ENCODE measurements at regions not wholly inside any gene's neighbourhood (a gene's known extent, or its start where the extent isn't known, plus 50 kb on each side); places are given as distances from the start of the nearest gene placed in this dataset.

GRCh38 chr1:79386730-79387129 lies 380.2 kb upstream of the ADGRL4 start:
- TF ChIP-seq CTCF (IDR thresholded peaks at IDR 0.05) (no peak), POLR2A (IDR thresholded peaks at IDR 0.05) (no peak)
